ENCODE measurements at regions not wholly inside any gene's neighbourhood (a gene's known extent, or its start where the extent isn't known, plus 50 kb on each side); places are given as distances from the start of the nearest gene placed in this dataset.

DNA sequence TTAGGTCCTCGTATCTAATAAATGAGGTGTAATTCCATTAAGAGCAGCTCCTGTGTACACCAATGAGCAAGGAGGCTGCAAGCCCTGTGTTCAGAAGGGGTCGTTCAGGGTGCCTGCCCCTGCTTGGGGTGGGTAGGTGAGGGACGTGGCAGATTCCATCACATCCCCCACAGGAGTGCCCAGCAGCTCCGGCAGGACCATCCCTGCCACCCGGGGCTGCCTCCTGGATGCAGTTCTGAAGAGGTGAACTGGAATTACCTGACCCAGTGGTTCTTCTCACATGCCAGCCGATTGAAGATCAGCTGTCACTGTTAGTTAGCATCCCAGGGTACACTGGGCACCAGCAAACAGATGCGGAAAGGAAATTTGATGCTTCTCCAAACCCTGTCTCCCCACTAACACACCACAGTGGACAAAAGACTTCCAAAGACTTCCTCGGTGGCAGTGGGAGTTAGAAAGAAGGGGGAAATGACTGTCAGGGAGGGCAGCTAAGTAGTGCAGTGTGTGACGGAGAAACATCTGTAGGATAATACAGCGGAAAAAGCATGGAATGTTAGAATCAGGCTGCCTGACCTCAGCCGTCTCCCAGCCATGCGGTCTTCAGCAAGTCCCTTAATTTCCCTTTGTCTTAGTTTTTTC is 313.6 kb upstream of the ZMIZ1 start:
- DNase-seq = no peak
- Histone ChIP-seq H3K4me1 (replicated peaks; ENCODE audit: insufficient read depth) (peaks cover 29% of the 10 kb centered on the region), H3K79me2 (ENCODE audit: low read depth) (no peaks in the 10 kb centered on the region), H3K27ac (no peak overlapping the region), H3K4me3 (no peak overlapping the region), H3F3A (ENCODE audit: insufficient read depth, low read depth) (peaks cover 28% of the 10 kb centered on the region), H3K36me3 (ENCODE audit: low read depth) (no peaks in the 10 kb centered on the region), H2AFZ (no peak overlapping the region), H3K9me3 (ENCODE audit: insufficient read depth, low read depth) (no peaks in the 10 kb centered on the region), H3K27me3 (ENCODE audit: insufficient read depth, low read depth) (no peaks in the 10 kb centered on the region), H4K20me1 (ENCODE audit: insufficient read depth) (no peaks in the 10 kb centered on the region), H3K4me2 (no peak overlapping the region), H3K9me2 (ENCODE audit: insufficient read depth) (no peaks in the 10 kb centered on the region)
- ChIA-PET CTCF (interaction anchor here (0.6 kb wide), 1 partner anchor 339 kb away, joined by 3 read pairs; no protein-coding TSS in a partner anchor), POLR2A (ENCODE audit: unreplicated experiment) (no interaction called here)
- BruUV-seq (replicated peaks) = no TSS peak
- intact Hi-C loops (cut with micrococcal nuclease; ENCODE audit: unreplicated experiment) = loop anchor here (5.0 kb wide), 1 partner anchor 442 kb away; no protein-coding TSS in a partner anchor
- TF ChIP-seq EZH2 (IDR thresholded peaks at IDR 0.05; ENCODE audit: low read depth) = no peak
- TF ChIP-seq, protein P1, sequence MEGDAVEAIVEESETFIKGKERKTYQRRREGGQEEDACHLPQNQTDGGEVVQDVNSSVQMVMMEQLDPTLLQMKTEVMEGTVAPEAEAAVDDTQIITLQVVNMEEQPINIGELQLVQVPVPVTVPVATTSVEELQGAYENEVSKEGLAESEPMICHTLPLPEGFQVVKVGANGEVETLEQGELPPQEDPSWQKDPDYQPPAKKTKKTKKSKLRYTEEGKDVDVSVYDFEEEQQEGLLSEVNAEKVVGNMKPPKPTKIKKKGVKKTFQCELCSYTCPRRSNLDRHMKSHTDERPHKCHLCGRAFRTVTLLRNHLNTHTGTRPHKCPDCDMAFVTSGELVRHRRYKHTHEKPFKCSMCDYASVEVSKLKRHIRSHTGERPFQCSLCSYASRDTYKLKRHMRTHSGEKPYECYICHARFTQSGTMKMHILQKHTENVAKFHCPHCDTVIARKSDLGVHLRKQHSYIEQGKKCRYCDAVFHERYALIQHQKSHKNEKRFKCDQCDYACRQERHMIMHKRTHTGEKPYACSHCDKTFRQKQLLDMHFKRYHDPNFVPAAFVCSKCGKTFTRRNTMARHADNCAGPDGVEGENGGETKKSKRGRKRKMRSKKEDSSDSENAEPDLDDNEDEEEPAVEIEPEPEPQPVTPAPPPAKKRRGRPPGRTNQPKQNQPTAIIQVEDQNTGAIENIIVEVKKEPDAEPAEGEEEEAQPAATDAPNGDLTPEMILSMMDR (conservative IDR thresholded peaks at IDR 0.05) = no peak

- no peaks in the 10 kb centered on the region for H3K79me2 ChIP-seq (ENCODE audit: low read depth)
Observed at GRCh38 chr10:78755877-78756455, 312.8 kb upstream of the ZMIZ1 start.

GRCh38 chr10:78756604-78757343 is 312.0 kb upstream of the ZMIZ1 start:
- H2AFZ ChIP-seq = no peak overlapping the region
- no peaks in the 10 kb centered on the region for H3K36me3 ChIP-seq (ENCODE audit: low read depth)

More at GRCh38 chr10:78755877-78756455, 312.8 kb upstream of the ZMIZ1 start:
- Histone ChIP-seq H3K4me1 (replicated peaks; ENCODE audit: insufficient read depth) (peaks cover 32% of the 10 kb centered on the region), H3K36me3 (ENCODE audit: low read depth) (no peaks in the 10 kb centered on the region), H3K4me2 (peak overlapping the region; percentile 60), H3F3A (ENCODE audit: insufficient read depth, low read depth) (peaks cover 28% of the 10 kb centered on the region), H3K9me3 (ENCODE audit: insufficient read depth, low read depth) (no peaks in the 10 kb centered on the region), H3K4me3 (no peak overlapping the region), H3K9me2 (ENCODE audit: insufficient read depth) (no peaks in the 10 kb centered on the region), H3K27ac (peak overlapping the region; percentile 17; the same call in 1 of the 2 replicates), H3K27me3 (ENCODE audit: insufficient read depth, low read depth) (no peaks in the 10 kb centered on the region), H4K20me1 (ENCODE audit: insufficient read depth) (no peaks in the 10 kb centered on the region), H2AFZ (no peak overlapping the region)
- no peak for DNase-seq
- CTCF ChIA-PET = no interaction called here
- POLR2A ChIA-PET (ENCODE audit: unreplicated experiment) = interaction anchor here (0.5 kb wide), 1 partner anchor 217 kb away, joined by 14 read pairs; no protein-coding TSS in a partner anchor
- no peak for TF ChIP-seq EZH2 (IDR thresholded peaks at IDR 0.05; ENCODE audit: low read depth)
- TF ChIP-seq, protein P1 (conservative IDR thresholded peaks at IDR 0.05) = no peak
- BruUV-seq (replicated peaks) = no TSS peak
- intact Hi-C loops (cut with micrococcal nuclease; ENCODE audit: unreplicated experiment) = loop anchor here (2.0 to 5.0 kb wide), 4 partner anchors 171 to 441 kb away; partner anchors contain the start of gene ZMIZ1

More at GRCh38 chr10:78756604-78757343, 312.0 kb upstream of the ZMIZ1 start:
- BruUV-seq (replicated peaks) = no TSS peak
- no peak for TF ChIP-seq EZH2 (IDR thresholded peaks at IDR 0.05; ENCODE audit: low read depth)
- TF ChIP-seq, protein P1 (conservative IDR thresholded peaks at IDR 0.05) = no peak
- POLR2A ChIA-PET (ENCODE audit: unreplicated experiment) = interaction anchor here (0.5 to 0.7 kb wide), 4 partner anchors 216 to 428 kb away, joined by 3 to 14 read pairs (median 4); no protein-coding TSS in a partner anchor
- H3K4me2 ChIP-seq = peak overlapping the region; percentile 60
- CTCF ChIA-PET = no interaction called here
- H3K27me3 ChIP-seq (ENCODE audit: insufficient read depth, low read depth) = no peaks in the 10 kb centered on the region
- DNase-seq = peak; percentile 86 to 96
- H4K20me1 ChIP-seq (ENCODE audit: insufficient read depth) = no peaks in the 10 kb centered on the region
- H3K27ac ChIP-seq = peak overlapping the region; percentile 41
- H3K79me2 ChIP-seq (ENCODE audit: low read depth) = no peaks in the 10 kb centered on the region
- no peaks in the 10 kb centered on the region for H3K9me2 ChIP-seq (ENCODE audit: insufficient read depth)
- H3K9me3 ChIP-seq (ENCODE audit: insufficient read depth, low read depth) = no peaks in the 10 kb centered on the region
- H3F3A ChIP-seq (ENCODE audit: insufficient read depth, low read depth) = peaks cover 28% of the 10 kb centered on the region
- H3K4me3 ChIP-seq = 0 out of 2 replicates have a peak overlapping the region, but pooled peaks have one; percentile 3
- intact Hi-C loops (cut with micrococcal nuclease; ENCODE audit: unreplicated experiment) = loop anchor here (2.0 to 5.0 kb wide), 4 partner anchors 170 to 441 kb away; partner anchors contain the start of gene ZMIZ1
- H3K4me1 ChIP-seq (replicated peaks; ENCODE audit: insufficient read depth) = peaks cover 32% of the 10 kb centered on the region

All from PC-9 (cell line).